B cell (primary cell): ENCODE measurements at regions not wholly inside any gene's neighbourhood (a gene's known extent, or its start where the extent isn't known, plus 50 kb on each side); places are given as distances from the start of the nearest gene placed in this dataset.
"Not testable (repeated sequence)": the region's sequence is repeated elsewhere in the genome, so short reads cannot be mapped to it uniquely, and the experiment has no call there.

ENCODE experiments used
- ATAC-seq: fragments of 200-7000 bp; cut with Tn5 transposase; one replicate; pipeline ENCODE4 v1.10.0; 2021; ENCODE audit warnings: low read depth, mild to moderate bottlenecking, moderate number of reproducible peaks, moderate library complexity
- CTCF ChIA-PET: fragments of 350-600 bp; sonication (Branson Sonifier 250); formaldehyde crosslinking; loops from one replicate; lab custom pipeline; 2021; ENCODE audit warnings: antibody characterized with exemption, inconsistent platforms; lab: Charles Lee
- POLR2A ChIA-PET: fragments of 350-600 bp; sonication (Branson Sonifier 250); formaldehyde crosslinking; loops from one replicate; lab custom pipeline; 2021; ENCODE audit warnings: antibody characterized with exemption; lab: Charles Lee
- DNase-seq: peaks from one replicate; pipeline ENCODE4 v3.0.0; 2013
- H2AFZ ChIP-seq: 2 replicates; pipeline ENCODE4 v1.6.1; 2012; ENCODE audit warnings: mild to moderate bottlenecking, low read depth, low read length; ENCODE audit not compliant: insufficient read depth, poor library complexity, severe bottlenecking
- H3K27ac ChIP-seq, 2 donors: 1 replicate in 1 of 2; 2 replicates in 1 of 2; pipeline ENCODE4 v1.5.1; 2012 to 2013; ENCODE audit warnings: low read length in 2 of 2, mild to moderate bottlenecking in 2 of 2, moderate library complexity in 1 of 2
- H3K27me3 ChIP-seq, 4 experiments: fragments of 200-600 bp in 1 of 4; sonication (generic) in 1 of 4; replicated peaks in 1 of 4; 1 replicate in 2 of 4; 2 replicates in 2 of 4; pipeline versions ENCODE4 v1.6.1 to v1.7.0; 2013 to 2016; ENCODE audit warnings: low read length in 3 of 4, mild to moderate bottlenecking in 2 of 4, mixed read lengths in 1 of 4, moderate library complexity in 1 of 4; ENCODE audit not compliant: insufficient read depth in 4 of 4, control insufficient read depth in 3 of 4; ENCODE audit errors: control extremely low read depth in 1 of 4
- H3K36me3 ChIP-seq, 2 experiments: replicated peaks in 1 of 2; 1 replicate in 1 of 2; 2 replicates in 1 of 2; pipeline versions ENCODE4 v1.6.1 to v1.7.1; 2013; ENCODE audit warnings: low read length in 1 of 2; ENCODE audit not compliant: insufficient read depth in 2 of 2, control insufficient read depth in 1 of 2; ENCODE audit errors: control extremely low read depth in 1 of 2, extremely low read depth in 1 of 2
- H3K4me1 ChIP-seq, 2 donors: fragments of 200-600 bp in 1 of 2; sonication (generic) in 1 of 2; 1 replicate in 1 of 2; 2 replicates in 1 of 2; pipeline versions ENCODE4 v1.5.1 to v1.6.1; 2013 to 2017; ENCODE audit warnings: low read length in 2 of 2; ENCODE audit not compliant: control insufficient read depth in 2 of 2, insufficient read depth in 2 of 2
- H3K4me2 ChIP-seq: replicated peaks from 2 replicates; pipeline ENCODE3; 2012; ENCODE audit warnings: mild to moderate bottlenecking, low read depth, low read length; ENCODE audit not compliant: poor library complexity, severe bottlenecking
- H3K4me3 ChIP-seq, 5 experiments: fragments of 200-600 bp in 1 of 5; sonication (generic) in 1 of 5; 1 replicate in 3 of 5; 2 replicates in 2 of 5; pipeline versions ENCODE4 v1.5.1 to v1.7.0; 2011 to 2016; ENCODE audit warnings: low read length in 4 of 5, mild to moderate bottlenecking in 4 of 5, low read depth in 2 of 5, control low read depth in 1 of 5, moderate library complexity in 1 of 5; ENCODE audit not compliant: insufficient read depth in 1 of 5; ENCODE audit errors: control extremely low read depth in 1 of 5, extremely low read depth in 1 of 5
- H3K79me2 ChIP-seq: fragments of 200-600 bp; sonication (generic); one replicate; pipeline ENCODE4 v1.6.0; 2016; ENCODE audit warnings: low read length; ENCODE audit not compliant: control insufficient read depth, insufficient read depth
- H3K9ac ChIP-seq: fragments of 200-600 bp; sonication (generic); 2 replicates; pipeline ENCODE4 v1.6.1; 2017; ENCODE audit warnings: mild to moderate bottlenecking, low read length, moderate library complexity
- H3K9me3 ChIP-seq, 3 donors: one replicate each; pipeline versions ENCODE4 v1.6.1 to v1.7.1; 2013; ENCODE audit warnings: low read length in 2 of 3; ENCODE audit not compliant: control insufficient read depth in 2 of 3, insufficient read depth in 1 of 3; ENCODE audit errors: control extremely low read depth in 1 of 3
- H4K20me1 ChIP-seq: 2 replicates; pipeline ENCODE4 v1.6.0; 2012; ENCODE audit warnings: mild to moderate bottlenecking, low read length; ENCODE audit not compliant: insufficient read depth, control insufficient read depth, poor library complexity, severe bottlenecking
- H3K27ac Mint-ChIP-seq: one replicate; pipeline ENCODE4 v1.8.0; 2021; ENCODE audit warnings: mixed read lengths
- H3K27me3 Mint-ChIP-seq: one replicate; pipeline ENCODE4 v1.8.0; 2021; ENCODE audit warnings: mixed read lengths
- H3K4me1 Mint-ChIP-seq: one replicate; pipeline ENCODE4 v1.8.0; 2021; ENCODE audit warnings: mixed read lengths
- H3K4me3 Mint-ChIP-seq: one replicate; pipeline ENCODE4 v1.8.0; 2021; ENCODE audit warnings: mixed read lengths
- H3K9me3 Mint-ChIP-seq: one replicate; pipeline ENCODE4 v1.8.0; 2022; ENCODE audit warnings: mixed read lengths; ENCODE audit not compliant: insufficient read depth
- CTCF ChIP-seq: fragments of 200-600 bp; IDR thresholded peaks from one replicate; pipeline ENCODE4 v1.8.0; 2022; ENCODE audit warnings: antibody characterized with exemption, mild to moderate bottlenecking
- EZH2 ChIP-seq: IDR thresholded peaks from 2 replicates; pipeline ENCODE4 v1.6.1; 2012; ENCODE audit warnings: borderline replicate concordance, low read depth, mild to moderate bottlenecking, moderate library complexity, low read length; ENCODE audit not compliant: insufficient read depth, poor library complexity, severe bottlenecking
- WGBS: methylation state at CpG from one replicate; pipeline ENCODE4 v1.1.5; 2013; ENCODE audit warnings: missing lambda C conversion rate; ENCODE audit not compliant: insufficient coverage; 5-methylcytosine and 5-hydroxymethylcytosine counted together
- intact Hi-C: fragments of 100-400 bp; cut with micrococcal nuclease; formaldehyde crosslinking; loops from one replicate; pipeline ENCODE4 v1.10.0; 2022

- ATAC-seq (no peak), DNase-seq (no peak)
- no peak overlapping the region for H3K4me2 ChIP-seq
- peaks cover 3% of the 10 kb centered on the region for H3K9me3 Mint-ChIP-seq
- H2AFZ ChIP-seq = no peak overlapping the region
- peaks cover 47% of the 10 kb centered on the region for H3K27me3 Mint-ChIP-seq
- POLR2A ChIA-PET = interaction anchor here (0.6 kb wide), 1 partner anchor 298 kb away, joined by 6 read pairs; no protein-coding TSS in a partner anchor
- H3K36me3 ChIP-seq = no peaks in the 10 kb centered on the region
- intact Hi-C loops = no loop called here
- no peaks in the 10 kb centered on the region for H3K4me1 ChIP-seq
- no peak overlapping the region for H3K27ac ChIP-seq
- CTCF ChIA-PET = no interaction called here
- peaks cover 6% of the 10 kb centered on the region for H3K4me1 Mint-ChIP-seq
- peaks cover 2 to 14% (median 12%) of the 10 kb centered on the region in 3 donors for H3K9me3 ChIP-seq
- H3K27me3 ChIP-seq = peaks cover 0 to 14% (median 7%) of the 10 kb centered on the region in 4 experiments
- no CpG with 5 or more reads among the region's 4 CpGs for WGBS
- no peaks in the 10 kb centered on the region for H4K20me1 ChIP-seq
- no peak overlapping the region for H3K4me3 Mint-ChIP-seq
- H3K27ac Mint-ChIP-seq = no peak overlapping the region
- no peak overlapping the region for H3K9ac ChIP-seq
- TF ChIP-seq CTCF (no peak), EZH2 (no peak)
- no peaks in the 10 kb centered on the region for H3K79me2 ChIP-seq
- no peak overlapping the region for H3K4me3 ChIP-seq
These were observed 137.0 kb upstream of the SULF2 start for GRCh38 chr20:47922269-47922668.

GRCh38 chr20:47921829-47922228 is 136.5 kb upstream of the SULF2 start:
- POLR2A ChIA-PET = interaction anchor here (0.6 kb wide), 1 partner anchor 299 kb away, joined by 6 read pairs; no protein-coding TSS in a partner anchor
- H3K79me2 ChIP-seq, DNase-seq, intact Hi-C loops, H4K20me1 ChIP-seq, H3K4me3 ChIP-seq, H3K4me1 Mint-ChIP-seq, H3K9me3 Mint-ChIP-seq, H2AFZ ChIP-seq, CTCF ChIA-PET, H3K4me2 ChIP-seq, H3K27ac Mint-ChIP-seq, H3K4me1 ChIP-seq, H3K9ac ChIP-seq, H3K36me3 ChIP-seq, H3K4me3 Mint-ChIP-seq, H3K27ac ChIP-seq, ATAC-seq: not testable (repeated sequence)
- peaks cover 47% of the 10 kb centered on the region for H3K27me3 Mint-ChIP-seq
- peaks cover 0 to 14% (median 7%) of the 10 kb centered on the region in 4 experiments for H3K27me3 ChIP-seq
- peaks cover 5 to 17% (median 15%) of the 10 kb centered on the region in 3 donors for H3K9me3 ChIP-seq
- WGBS = no CpG with 5 or more reads among the region's 9 CpGs
